H9 (cell line): ENCODE measurements at regions not wholly inside any gene's neighbourhood (a gene's known extent, or its start where the extent isn't known, plus 50 kb on each side); places are given as distances from the start of the nearest gene placed in this dataset.

Experiments used
- DNase-seq: peaks from one replicate; pipeline ENCODE4 v3.0.0-alpha.2; 2017
- H2AFZ ChIP-seq: one replicate; pipeline ENCODE4 v1.6.1; 2013; ENCODE audit warnings: mild to moderate bottlenecking, low read length, control low read depth, moderate library complexity
- H2AK5ac ChIP-seq: 2 replicates; pipeline ENCODE4 v1.6.1; 2013; ENCODE audit warnings: low read length, control low read depth, mixed read lengths; ENCODE audit not compliant: insufficient read length
- H2BK120ac ChIP-seq: one replicate; pipeline ENCODE4 v1.6.1; 2013; ENCODE audit warnings: low read depth, mild to moderate bottlenecking, low read length, control low read depth, inconsistent platforms; ENCODE audit not compliant: poor library complexity, severe bottlenecking
- H2BK12ac ChIP-seq: 2 replicates; pipeline ENCODE4 v1.6.1; 2013; ENCODE audit warnings: low read length, control low read depth, mixed read lengths, low read depth; ENCODE audit not compliant: insufficient read length
- H2BK15ac ChIP-seq: 2 replicates; pipeline ENCODE4 v1.6.1; 2013; ENCODE audit warnings: low read depth, low read length, control low read depth
- H2BK20ac ChIP-seq: one replicate; pipeline ENCODE4 v1.6.1; 2013; ENCODE audit warnings: low read depth, mild to moderate bottlenecking, low read length, control low read depth, inconsistent platforms; ENCODE audit not compliant: poor library complexity, severe bottlenecking
- H2BK5ac ChIP-seq: 2 replicates; pipeline ENCODE4 v1.6.1; 2013; ENCODE audit warnings: low read length, control low read depth, mixed read lengths; ENCODE audit not compliant: insufficient read length
- H3K14ac ChIP-seq: 2 replicates; pipeline ENCODE4 v1.6.1; 2013; ENCODE audit warnings: low read length, control low read depth; ENCODE audit not compliant: insufficient read depth
- H3K18ac ChIP-seq: 2 replicates; pipeline ENCODE4 v1.6.1; 2013; ENCODE audit warnings: low read depth, mild to moderate bottlenecking, mixed read lengths, low read length, control low read depth; ENCODE audit not compliant: insufficient read length
- H3K23ac ChIP-seq: 2 replicates; pipeline ENCODE4 v1.6.1; 2013; ENCODE audit warnings: low read length, control low read depth, mixed read lengths, low read depth; ENCODE audit not compliant: insufficient read length
- H3K23me2 ChIP-seq: 2 replicates; pipeline ENCODE4 v1.6.1; 2013; ENCODE audit warnings: low read depth, mild to moderate bottlenecking, mixed read lengths, low read length, control low read depth; ENCODE audit not compliant: insufficient read length, poor library complexity, severe bottlenecking
- H3K27ac ChIP-seq: 2 replicates; pipeline ENCODE4 v1.5.1; 2013; ENCODE audit warnings: low read length, control low read depth, mixed read lengths, low read depth; ENCODE audit not compliant: insufficient read length
- H3K27me3 ChIP-seq: 2 replicates; pipeline ENCODE4 v1.6.1; 2013; ENCODE audit warnings: low read length, control low read depth, inconsistent platforms; ENCODE audit not compliant: insufficient read depth
- H3K4ac ChIP-seq: 2 replicates; pipeline ENCODE4 v1.6.1; 2013; ENCODE audit warnings: low read depth, mild to moderate bottlenecking, control low read depth, inconsistent platforms, low read length, moderate library complexity
- H3K4me1 ChIP-seq: 2 replicates; pipeline ENCODE4 v1.6.1; 2013; ENCODE audit warnings: low read length, control low read depth, inconsistent platforms; ENCODE audit not compliant: insufficient read depth
- H3K4me2 ChIP-seq: 2 replicates; pipeline ENCODE4 v1.6.1; 2013; ENCODE audit warnings: low read length, control low read depth, mixed read lengths; ENCODE audit not compliant: insufficient read length, insufficient read depth
- H3K56ac ChIP-seq: 2 replicates; pipeline ENCODE4 v1.6.1; 2013; ENCODE audit warnings: low read depth, mild to moderate bottlenecking, mixed read lengths, low read length, control low read depth; ENCODE audit not compliant: insufficient read length
- H3K79me1 ChIP-seq: 2 replicates; pipeline ENCODE4 v1.6.1; 2013; ENCODE audit warnings: low read depth, mild to moderate bottlenecking, moderate library complexity, low read length, control low read depth, inconsistent platforms; ENCODE audit not compliant: insufficient read depth, poor library complexity, severe bottlenecking
- H3K79me2 ChIP-seq: 2 replicates; pipeline ENCODE4 v1.6.1; 2013; ENCODE audit warnings: low read length, control low read depth, inconsistent platforms; ENCODE audit not compliant: insufficient read depth
- H3K9ac ChIP-seq: 2 replicates; pipeline ENCODE4 v1.6.1; 2013; ENCODE audit warnings: low read length, control low read depth, mixed read lengths; ENCODE audit not compliant: insufficient read length; ENCODE audit errors: extremely low read depth
- H3K9me3 ChIP-seq: one replicate; pipeline ENCODE4 v1.6.1; 2013; ENCODE audit warnings: low read depth, low read length, inconsistent platforms; ENCODE audit not compliant: control insufficient read depth
- H3T11ph ChIP-seq: one replicate; pipeline ENCODE4 v1.6.1; 2013; ENCODE audit warnings: mild to moderate bottlenecking, low read length, control low read depth, inconsistent platforms
- H4K20me1 ChIP-seq: one replicate; pipeline ENCODE4 v1.6.1; 2013; ENCODE audit not compliant: control insufficient read depth, insufficient read length, insufficient read depth
- H4K5ac ChIP-seq: 2 replicates; pipeline ENCODE4 v1.6.1; 2013; ENCODE audit warnings: low read depth, mild to moderate bottlenecking, mixed read lengths, low read length, control low read depth; ENCODE audit not compliant: insufficient read length
- H4K8ac ChIP-seq: replicated peaks from 2 replicates; pipeline ENCODE4 v1.6.1; 2013; ENCODE audit warnings: low read length, control low read depth, mixed read lengths, low read depth; ENCODE audit not compliant: insufficient read length
- H4K91ac ChIP-seq: 2 replicates; pipeline ENCODE4 v1.6.1; 2013; ENCODE audit warnings: low read depth, mild to moderate bottlenecking, moderate library complexity, mixed read lengths, low read length, control low read depth; ENCODE audit not compliant: insufficient read length
- H3K27ac Mint-ChIP-seq, 3 experiments: 2 replicates in 2 of 3; 3 replicates in 1 of 3; pipeline ENCODE4 v1.8.0; 2020 to 2021; ENCODE audit warnings: mixed read lengths in 3 of 3, mild to moderate bottlenecking in 1 of 3, moderate library complexity in 1 of 3
- H3K27me3 Mint-ChIP-seq: 2 replicates; pipeline ENCODE4 v1.8.0; 2021; ENCODE audit warnings: low read depth, mild to moderate bottlenecking, moderate library complexity, mixed read lengths
- H3K36me3 Mint-ChIP-seq, 3 experiments: 2 replicates in 2 of 3; 3 replicates in 1 of 3; pipeline ENCODE4 v1.8.0; 2020 to 2021; ENCODE audit warnings: low read depth in 3 of 3, mixed read lengths in 3 of 3; ENCODE audit not compliant: insufficient read depth in 1 of 3
- H3K4me1 Mint-ChIP-seq, 2 experiments: 2 replicates each; pipeline ENCODE4 v1.8.0; 2020; ENCODE audit warnings: mixed read lengths in 2 of 2
- H3K4me3 Mint-ChIP-seq, 2 experiments: 2 replicates in 1 of 2; 3 replicates in 1 of 2; pipeline ENCODE4 v1.8.0; 2020 to 2021; ENCODE audit warnings: mild to moderate bottlenecking in 2 of 2, mixed read lengths in 2 of 2, moderate library complexity in 1 of 2
- H3K9me3 Mint-ChIP-seq, 2 experiments: 2 replicates in 1 of 2; 3 replicates in 1 of 2; pipeline ENCODE4 v1.8.0; 2020; ENCODE audit warnings: mild to moderate bottlenecking in 2 of 2, mixed read lengths in 2 of 2, moderate library complexity in 1 of 2
- WGBS: extraction: QIAGEN DNeasy Blood & Tissue Kit; methylation state at CpG from one replicate; pipeline ENCODE4 v1.1.7; 2013; ENCODE audit warnings: missing lambda C conversion rate, low lambda C conversion rate, mixed read lengths; ENCODE audit not compliant: insufficient read length; ENCODE audit errors: extremely low coverage; 5-methylcytosine and 5-hydroxymethylcytosine counted together
- TF ChIP-seq, protein P1 (sequence below): fragments of 200-600 bp; sonication (generic); conservative IDR thresholded peaks from 3 replicates; pipeline ENCODE4 v1.8.0; 2021; ENCODE audit warnings: antibody characterized with exemption, mild to moderate bottlenecking

DNA sequence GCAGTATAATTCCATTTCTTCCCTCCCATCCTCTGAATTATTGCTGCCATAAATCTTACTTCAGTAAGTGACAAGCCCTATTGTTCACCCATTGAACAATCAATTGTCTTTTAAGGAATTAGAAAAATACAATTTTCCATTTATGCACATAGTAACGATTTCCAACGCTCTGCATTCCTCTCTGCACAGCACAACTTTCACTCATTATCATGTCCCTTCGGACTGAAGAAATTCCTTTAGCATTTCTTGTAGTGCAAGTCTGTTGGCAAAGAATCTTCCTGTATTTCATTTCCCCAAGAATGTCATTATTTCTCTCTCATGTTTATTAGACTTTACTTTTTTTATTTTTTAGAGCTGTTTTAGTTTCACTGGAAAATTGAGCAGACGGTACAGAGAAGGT, 252.1 kb upstream of the RTL1 start:
- no peak overlapping the region for H3K4me3 Mint-ChIP-seq
- H3K9ac ChIP-seq: no peak overlapping the region
- H3K27me3 Mint-ChIP-seq: no peaks in the 10 kb centered on the region; the same call in 1 of the 2 replicates

More for the DNA sequence above, 252.1 kb upstream of the RTL1 start:
- H3K23me2 ChIP-seq: no peaks in the 10 kb centered on the region
- no peak overlapping the region for H4K91ac ChIP-seq
- no peak overlapping the region for H2BK5ac ChIP-seq
- no peak overlapping the region for H3K56ac ChIP-seq
- no peaks in the 10 kb centered on the region for H3K79me1 ChIP-seq
- H3K27ac ChIP-seq: no peak overlapping the region
- peaks cover 2% of the 10 kb centered on the region for H4K20me1 ChIP-seq
- H3K4me1 Mint-ChIP-seq: peaks cover 14 to 24% of the 10 kb centered on the region in 2 experiments
- TF ChIP-seq, protein P1, sequence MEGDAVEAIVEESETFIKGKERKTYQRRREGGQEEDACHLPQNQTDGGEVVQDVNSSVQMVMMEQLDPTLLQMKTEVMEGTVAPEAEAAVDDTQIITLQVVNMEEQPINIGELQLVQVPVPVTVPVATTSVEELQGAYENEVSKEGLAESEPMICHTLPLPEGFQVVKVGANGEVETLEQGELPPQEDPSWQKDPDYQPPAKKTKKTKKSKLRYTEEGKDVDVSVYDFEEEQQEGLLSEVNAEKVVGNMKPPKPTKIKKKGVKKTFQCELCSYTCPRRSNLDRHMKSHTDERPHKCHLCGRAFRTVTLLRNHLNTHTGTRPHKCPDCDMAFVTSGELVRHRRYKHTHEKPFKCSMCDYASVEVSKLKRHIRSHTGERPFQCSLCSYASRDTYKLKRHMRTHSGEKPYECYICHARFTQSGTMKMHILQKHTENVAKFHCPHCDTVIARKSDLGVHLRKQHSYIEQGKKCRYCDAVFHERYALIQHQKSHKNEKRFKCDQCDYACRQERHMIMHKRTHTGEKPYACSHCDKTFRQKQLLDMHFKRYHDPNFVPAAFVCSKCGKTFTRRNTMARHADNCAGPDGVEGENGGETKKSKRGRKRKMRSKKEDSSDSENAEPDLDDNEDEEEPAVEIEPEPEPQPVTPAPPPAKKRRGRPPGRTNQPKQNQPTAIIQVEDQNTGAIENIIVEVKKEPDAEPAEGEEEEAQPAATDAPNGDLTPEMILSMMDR: no peak
- no peaks in the 10 kb centered on the region for H3K79me2 ChIP-seq
- H3K4ac ChIP-seq: no peak overlapping the region
- H2AFZ ChIP-seq: no peak overlapping the region
- H3K23ac ChIP-seq: no peak overlapping the region
- no peak for DNase-seq
- no peak overlapping the region for H3T11ph ChIP-seq
- no peak overlapping the region for H4K5ac ChIP-seq
- H4K8ac ChIP-seq: no peak overlapping the region
- H3K14ac ChIP-seq: no peak overlapping the region
- no peak overlapping the region for H2BK120ac ChIP-seq
- no peak overlapping the region for H3K18ac ChIP-seq
- H3K9me3 ChIP-seq: no peaks in the 10 kb centered on the region
- no peak overlapping the region for H2BK20ac ChIP-seq
- H3K9me3 Mint-ChIP-seq: peaks cover 5 to 6% of the 10 kb centered on the region in 2 experiments; a peak in 4 of 5 replicates
- peaks cover 0 to 6% (median 0%) of the 10 kb centered on the region in 3 experiments; a peak in 1 of 7 replicates for H3K36me3 Mint-ChIP-seq
- H2AK5ac ChIP-seq: no peak overlapping the region
- H2BK15ac ChIP-seq: no peak overlapping the region
- H3K4me2 ChIP-seq: no peak overlapping the region
- no peaks in the 10 kb centered on the region; the same call in 1 of the 2 replicates for H3K4me1 ChIP-seq
- WGBS: no CpG with 5 or more reads among the region's 4 CpGs
- no peak overlapping the region for H3K27ac Mint-ChIP-seq
- H3K27me3 ChIP-seq: no peaks in the 10 kb centered on the region
- H2BK12ac ChIP-seq: no peak overlapping the region
